Renal pelvis (tissue), 1 donor: ENCODE measurements at regions not wholly inside any gene's neighbourhood (a gene's known extent, or its start where the extent isn't known, plus 50 kb on each side); places are given as distances from the start of the nearest gene placed in this dataset.
"Not testable (repeated sequence)": the region's sequence is repeated elsewhere in the genome, so short reads cannot be mapped to it uniquely, and the experiment has no call there.

Source experiments
- DNase-seq: peaks from one replicate; pipeline ENCODE4 v3.0.0-alpha.2; 2013

DNA sequence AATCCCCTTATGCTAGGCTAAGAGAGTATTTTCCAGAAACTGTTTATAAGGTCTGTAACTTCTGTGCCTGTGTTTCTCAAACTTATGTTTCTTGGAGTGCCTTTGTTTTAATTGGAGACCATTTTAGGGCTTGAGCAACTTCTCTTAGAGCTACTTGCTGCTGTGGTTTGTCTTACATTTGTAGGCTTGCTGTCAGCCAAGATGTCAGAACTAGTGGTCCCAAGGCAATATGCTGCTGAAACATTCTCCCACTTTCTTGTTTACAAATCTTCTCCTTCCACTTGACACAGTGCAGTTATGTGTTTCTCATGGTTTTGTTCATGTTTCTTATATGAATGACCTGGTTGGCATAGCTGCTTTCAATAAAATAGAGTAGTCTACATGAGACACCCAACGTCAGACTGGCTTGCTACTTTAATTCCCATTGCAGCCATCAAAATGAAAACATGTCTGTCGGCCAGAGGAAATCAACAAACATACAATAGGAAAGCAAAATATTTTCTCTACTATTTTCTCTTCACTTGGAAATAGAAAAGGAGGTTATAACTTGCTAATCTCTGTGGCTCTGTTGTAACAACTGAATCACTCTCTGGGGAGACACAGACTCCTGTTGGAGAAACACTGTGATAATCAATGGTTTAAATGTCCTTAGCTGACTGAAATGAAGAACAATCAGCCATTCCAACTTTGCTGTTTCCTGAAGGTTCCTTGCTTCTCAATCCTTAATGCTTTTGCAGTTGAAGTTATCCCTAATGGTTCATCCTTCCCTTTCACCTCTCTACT, 426.4 kb downstream of the PDGFC start:
- no peak for DNase-seq

DNA sequence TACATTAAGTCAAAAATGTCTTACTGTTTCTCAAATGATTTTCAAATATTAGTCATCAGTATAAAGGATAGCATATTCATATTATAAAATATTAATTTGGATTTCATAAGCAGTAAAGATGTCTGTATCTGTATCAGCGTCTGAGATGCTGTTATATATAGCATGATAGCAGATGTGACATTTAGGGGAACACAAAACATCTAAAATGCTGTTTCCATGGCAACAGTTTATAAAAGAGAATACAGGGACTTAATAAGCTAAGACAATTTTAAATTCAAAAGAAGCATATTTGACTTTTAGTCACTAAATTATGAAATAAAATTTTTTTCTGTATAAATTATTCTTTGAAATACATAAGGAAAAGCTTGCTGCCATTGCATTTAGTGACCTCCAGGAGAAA, 432.2 kb downstream of the PDGFC start:
- no peak for DNase-seq

DNA sequence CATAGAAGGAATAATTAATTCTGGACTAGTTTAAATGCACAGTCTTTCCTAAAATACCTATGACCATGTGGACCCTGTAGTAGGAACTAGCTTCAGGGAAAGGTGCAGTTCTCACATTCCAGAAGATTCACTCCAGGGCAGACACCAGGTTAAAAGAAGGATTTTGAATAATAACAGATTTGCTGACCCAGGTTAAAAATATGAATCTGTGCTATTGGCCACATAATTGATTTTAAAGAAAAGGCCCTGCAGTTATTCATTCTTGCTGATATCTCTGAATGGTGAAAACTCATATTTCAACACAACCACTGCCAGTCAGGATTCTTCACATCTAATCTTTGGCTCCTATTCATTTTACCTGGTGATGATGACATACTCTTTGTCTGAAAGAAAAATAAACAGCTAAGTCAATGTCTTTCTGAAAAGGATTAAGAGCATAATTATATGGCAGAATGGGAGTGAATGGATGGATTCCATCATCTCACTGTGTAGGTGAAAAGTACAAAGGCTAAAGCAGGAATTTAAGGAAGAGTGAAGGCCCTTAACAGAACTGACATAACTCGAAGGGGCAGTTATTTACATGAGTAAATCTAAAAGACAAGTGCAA, 432.8 kb downstream of the PDGFC start:
- DNase-seq: no peak

DNA sequence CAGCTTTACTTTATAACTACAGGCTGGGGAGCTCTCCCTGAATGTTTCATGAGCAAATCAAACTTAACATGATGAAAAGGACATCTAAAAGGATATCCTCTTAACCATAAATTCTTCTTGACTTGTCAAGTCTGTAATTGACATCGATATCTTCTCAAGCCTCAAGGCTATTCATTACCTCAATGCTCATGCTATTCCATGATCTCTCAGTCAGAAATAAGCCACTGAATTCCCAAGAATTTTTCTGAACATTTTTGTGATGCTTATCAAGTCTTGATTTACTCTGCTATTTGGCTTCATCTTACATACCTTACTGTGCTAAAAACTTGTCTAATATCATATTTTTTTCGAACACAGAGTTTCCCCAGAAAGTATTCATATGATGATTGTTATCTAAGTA, 433.4 kb downstream of the PDGFC start:
- no peak for DNase-seq

- no peak for DNase-seq
These were observed 434.3 kb downstream of the PDGFC start for GRCh38 chr4:156537286-156537685.

DNA sequence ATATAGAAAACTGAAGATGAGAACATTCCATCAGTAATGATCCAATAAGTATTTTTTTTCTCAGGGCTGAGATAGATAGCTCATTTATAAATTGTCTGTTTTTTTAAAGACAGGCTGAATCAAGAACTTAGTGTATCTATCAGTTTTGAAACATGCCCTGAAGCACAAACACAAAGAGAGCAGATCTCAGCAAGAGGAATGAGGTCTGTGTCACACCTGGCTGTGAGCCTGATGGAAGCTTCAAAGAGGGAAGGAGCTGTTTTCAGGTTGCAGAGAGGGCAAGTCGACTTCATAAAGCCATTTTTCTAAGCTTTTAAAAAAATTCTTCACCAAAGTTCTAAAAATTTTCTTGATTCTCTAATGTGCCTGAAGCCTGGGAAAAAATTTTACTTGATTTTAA, 434.9 kb downstream of the PDGFC start:
- no peak for DNase-seq

- DNase-seq: no peak
These were observed 437.4 kb downstream of the PDGFC start for GRCh38 chr4:156534205-156534604.

- DNase-seq: no peak
These were observed 443.4 kb downstream of the PDGFC start for GRCh38 chr4:156528216-156528615.

DNA sequence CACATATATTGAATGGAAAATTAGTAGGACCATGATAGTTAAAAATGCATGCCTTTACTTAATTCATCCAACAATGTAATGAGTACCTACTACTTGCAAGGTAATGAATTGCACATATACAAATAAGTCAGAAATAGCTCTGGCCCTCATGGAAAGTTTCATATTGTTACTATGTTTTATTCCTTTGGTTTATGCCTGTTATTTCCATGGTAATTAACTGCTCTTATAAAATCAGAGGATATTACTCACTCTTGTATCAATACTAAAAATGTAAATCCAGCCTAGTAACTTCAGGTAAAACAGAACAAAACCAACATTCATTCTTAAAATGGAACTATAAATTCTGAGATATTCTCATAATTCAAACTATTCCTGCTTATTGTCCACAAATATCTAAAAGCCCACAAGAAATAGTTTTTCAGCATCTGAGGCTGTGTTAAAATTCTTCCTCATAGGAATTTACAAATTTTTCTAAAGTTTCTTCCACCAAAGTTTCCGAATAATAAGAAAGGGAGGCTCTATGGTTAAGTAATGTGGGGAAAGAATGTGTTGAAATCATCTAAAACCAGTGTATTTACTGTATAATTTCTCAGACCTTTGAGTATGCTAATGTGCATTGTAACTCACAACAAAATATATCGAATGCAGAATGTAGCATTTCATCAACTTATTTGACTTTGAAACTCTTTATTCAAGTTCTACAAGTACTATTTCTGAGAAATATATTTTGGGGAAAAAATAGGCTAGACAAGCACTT, 444.2 kb downstream of the PDGFC start:
- DNase-seq: no peak

DNA sequence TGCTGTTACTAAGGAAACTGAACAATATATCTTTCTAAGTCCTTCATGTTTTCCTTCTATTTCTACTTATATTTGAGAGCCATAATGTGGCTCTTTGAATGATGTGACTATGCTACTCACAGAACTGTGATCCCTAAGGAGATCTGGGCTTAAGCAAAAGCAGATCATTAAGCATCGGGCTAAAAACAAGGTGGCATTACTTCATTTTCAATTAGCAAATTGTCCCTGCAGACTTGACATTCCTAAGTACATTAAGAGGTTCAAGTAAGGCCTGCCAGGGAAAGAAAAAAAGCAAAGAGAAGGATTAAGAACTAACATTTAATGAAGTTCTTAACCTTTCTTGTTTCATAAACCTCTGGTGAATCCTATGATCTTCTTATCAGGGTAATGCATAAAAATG, 447.6 kb downstream of the PDGFC start:
- DNase-seq: no peak

DNA sequence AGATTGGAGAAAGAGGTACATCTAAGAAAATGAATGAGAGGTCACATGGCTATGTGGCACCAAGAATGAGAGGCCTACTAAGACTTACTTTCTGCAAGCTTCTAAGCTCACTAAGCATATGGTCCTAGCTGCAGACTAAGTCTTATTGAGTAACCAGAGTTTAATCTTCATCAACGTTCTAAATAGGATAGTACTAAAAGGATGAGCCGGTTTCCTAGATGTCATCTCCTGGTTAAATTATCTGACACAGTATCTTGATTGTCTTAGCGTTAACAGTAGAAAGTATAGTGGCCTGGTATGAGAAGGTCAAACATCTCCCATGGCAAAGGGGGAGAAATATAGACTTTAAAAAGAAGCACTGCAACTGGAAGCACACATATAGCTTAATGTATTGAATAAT, 448.1 kb downstream of the PDGFC start:
- no peak for DNase-seq

DNA sequence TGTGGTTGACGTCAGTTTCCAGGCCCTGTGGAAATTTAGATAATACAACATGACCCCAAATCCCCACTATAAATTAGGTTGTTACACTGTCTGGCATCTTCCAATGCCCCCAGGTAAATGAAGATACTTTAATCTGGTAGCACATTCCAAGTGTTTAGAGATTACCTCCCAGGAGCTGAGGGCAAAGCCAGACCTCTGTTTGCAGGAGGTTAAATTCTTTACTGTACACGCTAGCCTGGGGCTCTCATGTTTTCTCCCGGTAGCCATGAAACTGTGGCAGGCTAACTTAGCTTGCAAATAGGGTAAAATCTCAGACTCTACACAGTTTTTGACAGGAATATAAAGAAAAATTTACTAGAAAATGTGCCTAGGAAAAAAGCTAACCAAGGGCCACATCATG, 450.0 kb downstream of the PDGFC start:
- no peak for DNase-seq

- DNase-seq: no peak
These were observed 453.6 kb downstream of the PDGFC start for GRCh38 chr4:156517956-156518355.

DNA sequence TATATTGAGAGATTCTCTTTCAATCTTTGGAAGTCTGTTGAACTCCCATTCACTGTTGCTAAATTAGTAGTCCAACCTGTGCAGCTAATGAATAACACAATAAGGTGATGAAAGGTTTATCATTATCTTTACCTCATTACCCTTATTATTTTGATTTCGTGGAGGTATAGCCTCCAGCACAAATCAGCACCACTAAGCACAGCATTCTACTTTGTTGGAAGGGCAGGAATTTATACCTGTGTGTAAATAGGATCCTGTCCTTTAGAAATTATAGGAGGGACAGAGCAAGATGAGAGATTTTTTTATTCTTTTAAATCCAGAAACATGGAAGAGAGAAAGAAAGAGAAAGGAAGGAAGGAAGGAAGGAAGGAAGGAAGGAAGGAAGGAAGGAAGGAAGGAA, 454.1 kb downstream of the PDGFC start:
- no peak for DNase-seq

DNA sequence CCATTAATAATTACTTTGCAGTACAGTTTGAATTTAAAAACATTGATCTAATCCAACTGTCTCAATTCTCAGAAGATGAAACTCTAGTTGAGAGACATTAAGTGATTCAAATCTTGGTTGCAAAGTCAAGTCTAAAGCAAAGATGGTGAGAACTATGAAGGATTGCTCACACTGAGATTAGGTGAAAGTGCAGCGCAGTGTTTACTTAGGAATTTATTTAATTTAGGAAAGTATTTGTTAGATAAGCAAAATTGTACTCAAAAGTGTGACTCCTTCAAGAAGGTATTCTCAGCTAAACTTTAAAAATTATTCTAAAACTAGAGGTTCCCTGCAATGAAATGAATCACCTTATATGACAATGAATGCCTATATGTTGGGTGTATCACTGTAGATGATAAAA, 454.9 kb downstream of the PDGFC start:
- DNase-seq: no peak

GRCh38 chr4:156515295-156515694, 456.3 kb downstream of the PDGFC start:
- no peak for DNase-seq

DNA sequence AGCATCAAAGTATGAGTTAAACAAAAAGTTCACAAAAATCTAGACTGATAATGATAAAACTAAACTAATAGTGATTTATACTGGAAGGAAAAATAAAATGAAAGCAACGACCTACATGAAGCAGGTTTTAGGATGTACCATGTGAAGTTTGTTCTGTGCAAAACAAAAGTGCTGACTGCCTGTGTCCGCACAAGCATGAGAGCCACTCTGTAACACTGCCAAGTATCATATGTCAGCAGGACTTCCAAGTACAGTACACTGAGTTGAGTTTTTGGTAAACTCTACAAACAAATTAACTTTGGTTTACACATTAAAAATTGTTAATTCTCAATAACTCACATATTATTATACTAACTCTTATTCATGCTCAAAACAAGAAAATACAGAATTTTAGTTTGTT, 459.0 kb downstream of the PDGFC start:
- peak; percentile 9 for DNase-seq

DNA sequence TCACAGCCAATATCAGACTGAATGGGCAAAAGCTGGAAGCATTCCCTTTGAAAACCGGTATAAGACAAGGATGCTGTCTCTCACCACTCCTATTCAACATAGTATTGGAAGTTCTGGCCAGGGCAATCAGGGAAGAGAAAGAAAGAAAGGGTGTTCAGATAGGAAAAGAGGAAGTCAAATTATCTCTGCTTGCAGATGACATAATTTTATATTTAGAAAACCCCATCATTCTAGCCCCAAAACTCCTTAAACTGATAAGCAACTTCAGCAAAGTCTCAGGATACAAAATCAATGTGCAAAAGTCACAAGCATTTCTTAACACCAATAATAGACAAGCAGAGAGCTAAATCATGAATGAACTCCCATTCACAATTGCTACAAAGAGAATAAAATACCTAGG, 461.7 kb downstream of the PDGFC start:
- not testable (repeated sequence) for DNase-seq

GRCh38 chr4:156505341-156505955, 466.2 kb downstream of the PDGFC start:
- DNase-seq: no peak

GRCh38 chr4:156503119-156503518, 468.5 kb downstream of the PDGFC start:
- DNase-seq: no peak

DNA sequence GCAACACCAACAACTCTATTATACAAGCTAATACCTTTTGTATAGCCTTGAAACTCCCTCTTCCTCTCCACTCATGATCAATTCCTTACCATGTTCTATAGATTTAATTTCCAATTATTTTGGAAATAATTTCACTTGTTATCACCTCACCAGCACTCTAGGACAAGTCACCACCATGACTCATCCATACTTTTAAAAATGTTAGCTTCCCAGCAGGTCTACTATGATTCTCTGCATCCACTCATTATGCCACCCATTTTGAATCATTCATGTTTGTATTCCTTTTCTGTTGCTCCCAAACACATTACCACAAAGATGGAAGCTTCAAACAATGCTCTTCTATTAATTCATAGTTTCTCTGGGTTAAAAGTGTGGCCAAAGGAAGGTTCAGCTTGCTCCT, 469.6 kb downstream of the PDGFC start:
- DNase-seq: no peak

- DNase-seq: no peak
These were observed 471.9 kb downstream of the PDGFC start for GRCh38 chr4:156499684-156500083.

DNA sequence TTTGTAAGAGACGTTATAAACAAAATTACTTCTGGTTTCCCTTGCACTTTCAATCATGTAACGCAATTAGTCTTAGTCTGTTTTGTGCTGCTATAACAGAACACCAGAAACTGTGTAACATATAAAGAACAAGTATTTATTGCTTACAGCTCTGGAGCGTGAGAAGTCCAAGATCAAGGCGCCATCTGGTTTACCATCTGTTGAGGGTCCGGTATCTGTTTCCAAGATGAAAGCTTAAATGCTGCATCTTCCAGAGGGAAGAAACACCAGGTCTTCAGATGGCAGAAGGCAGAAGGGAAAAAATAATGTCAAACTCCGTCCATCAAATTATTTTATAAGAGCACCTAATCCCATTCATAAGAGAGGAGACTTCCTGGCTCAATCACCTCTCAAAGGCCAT, 474.1 kb downstream of the PDGFC start:
- DNase-seq: no peak
